ENCODE measurements at regions not wholly inside any gene's neighbourhood (a gene's known extent, or its start where the extent isn't known, plus 50 kb on each side); places are given as distances from the start of the nearest gene placed in this dataset.

DNA sequence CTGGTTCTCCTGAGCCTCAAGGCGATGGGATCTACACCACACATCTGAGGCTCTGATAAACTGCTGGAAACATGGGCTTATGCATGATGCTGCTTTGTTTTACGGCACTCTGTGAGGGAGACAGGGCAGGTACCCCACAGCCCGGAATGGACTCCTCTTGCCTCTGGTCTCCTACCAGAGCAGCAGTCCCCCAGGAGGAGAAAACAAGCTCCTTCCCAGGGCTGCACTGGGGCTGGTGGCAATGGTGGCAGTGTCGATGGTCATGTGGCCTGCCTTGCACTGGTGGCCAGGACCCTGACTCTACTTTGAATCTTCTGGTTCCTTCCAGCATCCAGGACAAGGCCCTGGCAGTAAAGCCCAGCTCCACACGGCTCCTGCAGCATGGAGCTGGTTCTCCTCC lies 79.4 kb downstream of the TOMM20 start:
- Mint-ChIP-seq H3K9me3 (no peaks in the 10 kb centered on the region), H3K36me3 (peaks cover 0 to 4% of the 10 kb centered on the region in 2 donors), H3K4me3 (no peak overlapping the region), H3K4me1 (peaks cover 31% of the 10 kb centered on the region), H3K27me3 (ENCODE audit: low read depth in 3 of 3) (peaks cover 0 to 7% (median 2%) of the 10 kb centered on the region in 3 donors), H3K27ac (no peak overlapping the region)
- intact Hi-C loops (cut with micrococcal nuclease): no loop called here
- 96% methylated on average over 5 of the region's 5 CpGs for WGBS (ENCODE audit: insufficient coverage)
- no peak overlapping the region for H3K4me2 ChIP-seq (replicated peaks; ENCODE audit: extremely low read depth, low read length, poor library complexity, severe bottlenecking)
- no peak overlapping the region for H3K4me3 ChIP-seq (replicated peaks in 1 of 3; ENCODE audit: low read depth in 2 of 3, low read length in 3 of 3)
- TF ChIP-seq, protein P1, sequence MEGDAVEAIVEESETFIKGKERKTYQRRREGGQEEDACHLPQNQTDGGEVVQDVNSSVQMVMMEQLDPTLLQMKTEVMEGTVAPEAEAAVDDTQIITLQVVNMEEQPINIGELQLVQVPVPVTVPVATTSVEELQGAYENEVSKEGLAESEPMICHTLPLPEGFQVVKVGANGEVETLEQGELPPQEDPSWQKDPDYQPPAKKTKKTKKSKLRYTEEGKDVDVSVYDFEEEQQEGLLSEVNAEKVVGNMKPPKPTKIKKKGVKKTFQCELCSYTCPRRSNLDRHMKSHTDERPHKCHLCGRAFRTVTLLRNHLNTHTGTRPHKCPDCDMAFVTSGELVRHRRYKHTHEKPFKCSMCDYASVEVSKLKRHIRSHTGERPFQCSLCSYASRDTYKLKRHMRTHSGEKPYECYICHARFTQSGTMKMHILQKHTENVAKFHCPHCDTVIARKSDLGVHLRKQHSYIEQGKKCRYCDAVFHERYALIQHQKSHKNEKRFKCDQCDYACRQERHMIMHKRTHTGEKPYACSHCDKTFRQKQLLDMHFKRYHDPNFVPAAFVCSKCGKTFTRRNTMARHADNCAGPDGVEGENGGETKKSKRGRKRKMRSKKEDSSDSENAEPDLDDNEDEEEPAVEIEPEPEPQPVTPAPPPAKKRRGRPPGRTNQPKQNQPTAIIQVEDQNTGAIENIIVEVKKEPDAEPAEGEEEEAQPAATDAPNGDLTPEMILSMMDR (IDR thresholded peaks at IDR 0.05): no peak
- no peak overlapping the region for H2AFZ ChIP-seq (ENCODE audit: insufficient read depth, low read depth, low read length, poor library complexity, severe bottlenecking)
- H3K9me3 ChIP-seq (replicated peaks in 1 of 2; ENCODE audit: control insufficient read depth in 1 of 2, insufficient read depth in 1 of 2, low read length in 2 of 2): no peaks in the 10 kb centered on the region
- no peaks in the 10 kb centered on the region for H3K79me2 ChIP-seq (ENCODE audit: insufficient read depth, low read length)
- H3K27ac ChIP-seq (ENCODE audit: low read depth in 1 of 2, low read length in 2 of 2): no peak overlapping the region
- H4K20me1 ChIP-seq (ENCODE audit: insufficient read depth, low read length): no peaks in the 10 kb centered on the region
- H3K4me1 ChIP-seq (ENCODE audit: control insufficient read depth in 1 of 2, insufficient read depth in 2 of 2, low read length in 2 of 2): peaks cover 19 to 20% of the 10 kb centered on the region in 2 donors
- H3K36me3 ChIP-seq (replicated peaks in 1 of 2; ENCODE audit: control insufficient read depth in 1 of 2, insufficient read depth in 2 of 2, low read length in 2 of 2): no peaks in the 10 kb centered on the region
- H3K9ac ChIP-seq (ENCODE audit: insufficient read depth, low read length, poor library complexity, severe bottlenecking): no peak overlapping the region
- H3K27me3 ChIP-seq (ENCODE audit: control insufficient read depth in 2 of 2, insufficient read depth in 2 of 2, low read length in 2 of 2): no peaks in the 10 kb centered on the region
- DNase-seq: no peak

DNA sequence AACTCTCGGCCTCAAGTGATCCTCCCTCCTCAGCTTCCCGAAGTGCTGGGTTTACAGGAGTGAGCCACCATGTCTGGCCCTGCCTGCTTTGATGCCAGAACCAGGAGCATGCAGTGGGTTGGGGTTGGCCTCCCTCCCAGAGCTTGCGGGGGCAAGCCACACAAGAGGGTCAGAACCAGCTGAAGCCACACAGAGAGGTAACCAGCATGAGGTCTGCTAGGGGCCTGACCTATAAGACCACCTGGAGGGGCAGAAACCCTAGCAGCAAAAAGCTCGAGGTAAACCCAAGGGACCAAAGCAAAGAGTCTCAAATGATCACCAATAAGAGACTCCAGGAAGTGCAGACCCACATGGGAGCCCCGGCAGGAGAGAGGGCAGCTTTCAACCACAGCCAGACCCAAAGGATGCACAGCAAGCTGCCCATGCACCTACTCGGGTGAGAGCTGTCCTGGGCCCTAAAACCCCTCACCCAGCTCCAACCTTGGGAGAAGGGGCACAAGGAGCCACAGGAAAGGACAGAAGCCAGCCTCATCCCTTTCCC lies 81.2 kb downstream of the TOMM20 start:
- 81% methylated on average over 5 of the region's 6 CpGs for WGBS (ENCODE audit: insufficient coverage)
- TF ChIP-seq, protein P1 (IDR thresholded peaks at IDR 0.05): no peak
- H3K27me3 ChIP-seq (ENCODE audit: control insufficient read depth in 2 of 2, insufficient read depth in 2 of 2, low read length in 2 of 2): no peaks in the 10 kb centered on the region
- H3K4me1 ChIP-seq (ENCODE audit: control insufficient read depth in 1 of 2, insufficient read depth in 2 of 2, low read length in 2 of 2): peaks cover 16 to 19% of the 10 kb centered on the region in 2 donors
- DNase-seq: no peak
- Mint-ChIP-seq H3K9me3 (no peaks in the 10 kb centered on the region), H3K27me3 (ENCODE audit: low read depth in 3 of 3) (peaks cover 0 to 7% (median 0%) of the 10 kb centered on the region in 3 donors), H3K4me3 (no peak overlapping the region), H3K36me3 (peaks cover 0 to 4% of the 10 kb centered on the region in 2 donors), H3K27ac (peak overlapping the region in 6 of 7 donors; percentile 30 to 87 (median 74)), H3K4me1 (peaks cover 29% of the 10 kb centered on the region)
- H2AFZ ChIP-seq (ENCODE audit: insufficient read depth, low read depth, low read length, poor library complexity, severe bottlenecking): peak overlapping the region; percentile 38
- no peak overlapping the region for H3K9ac ChIP-seq (ENCODE audit: insufficient read depth, low read length, poor library complexity, severe bottlenecking)
- no peaks in the 10 kb centered on the region for H3K9me3 ChIP-seq (replicated peaks in 1 of 2; ENCODE audit: control insufficient read depth in 1 of 2, insufficient read depth in 1 of 2, low read length in 2 of 2)
- H3K4me2 ChIP-seq (replicated peaks; ENCODE audit: extremely low read depth, low read length, poor library complexity, severe bottlenecking): peak overlapping the region; percentile 25
- intact Hi-C loops (cut with micrococcal nuclease): no loop called here
- no peak overlapping the region for H3K4me3 ChIP-seq (replicated peaks in 1 of 3; ENCODE audit: low read depth in 2 of 3, low read length in 3 of 3)
- peak overlapping the region in 1 of 2 donors; percentile 2 for H3K27ac ChIP-seq (ENCODE audit: low read depth in 1 of 2, low read length in 2 of 2)
- no peaks in the 10 kb centered on the region for H3K79me2 ChIP-seq (ENCODE audit: insufficient read depth, low read length)
- H3K36me3 ChIP-seq (replicated peaks in 1 of 2; ENCODE audit: control insufficient read depth in 1 of 2, insufficient read depth in 2 of 2, low read length in 2 of 2): no peaks in the 10 kb centered on the region
- H4K20me1 ChIP-seq (ENCODE audit: insufficient read depth, low read length): no peaks in the 10 kb centered on the region

Data from CD14-positive monocyte (primary cell).